Ascending aorta (tissue), 2 donors: ENCODE measurements at regions not wholly inside any gene's neighbourhood (a gene's known extent, or its start where the extent isn't known, plus 50 kb on each side); places are given as distances from the start of the nearest gene placed in this dataset.

ENCODE experiments used
- DNase-seq, 2 donors: peaks; one replicate each; pipeline ENCODE4 v3.0.0-alpha.2; 2019; ENCODE audit warnings: low spot score in 2 of 2
- H3K27ac ChIP-seq, 2 donors: fragments of 200-600 bp; sonication (generic); one replicate each; pipeline ENCODE4 v1.5.1; 2016 to 2017; ENCODE audit warnings: mild to moderate bottlenecking in 1 of 2
- H3K27me3 ChIP-seq: fragments of 200-600 bp; sonication (generic); one replicate; pipeline ENCODE4 v1.5.1; 2017
- H3K36me3 ChIP-seq, 2 donors: fragments of 200-600 bp; sonication (generic); one replicate each; pipeline ENCODE4 v1.5.1; 2016
- H3K4me1 ChIP-seq, 2 donors: fragments of 200-600 bp; sonication (generic); one replicate each; pipeline ENCODE4 v1.5.1; 2016 to 2017; ENCODE audit warnings: mild to moderate bottlenecking in 1 of 2
- H3K4me3 ChIP-seq, 2 donors: fragments of 200-600 bp; sonication (generic); one replicate each; pipeline ENCODE4 v1.5.1; 2016 to 2017; ENCODE audit warnings: mild to moderate bottlenecking in 1 of 2
- H3K9me3 ChIP-seq, 2 donors: fragments of 200-600 bp; sonication (generic); one replicate each; pipeline ENCODE4 v1.5.1; 2016
- CTCF ChIP-seq, 3 experiments: fragments of 200-600 bp in 2 of 3; fragments of 450-650 bp in 1 of 3; sonication (generic) in 2 of 3; IDR thresholded peaks; one replicate each; pipeline ENCODE4 v1.5.1; 2016 to 2019; ENCODE audit warnings: antibody characterized with exemption in 3 of 3, mild to moderate bottlenecking in 1 of 3, moderate library complexity in 1 of 3
- intact Hi-C: fragments of 100-400 bp; cut with DNase I; formaldehyde crosslinking; loops from one replicate; pipeline ENCODE4 v1.15.1; 2023

- no peak for DNase-seq
- no peaks in the 10 kb centered on the region for H3K9me3 ChIP-seq
- intact Hi-C loops, result loop anchor here (10.0 kb wide), 1 partner anchor 265 kb away; no protein-coding TSS in a partner anchor
- no peak overlapping the region for H3K4me3 ChIP-seq
- no peaks in the 10 kb centered on the region for H3K36me3 ChIP-seq
- no peaks in the 10 kb centered on the region for H3K27me3 ChIP-seq
- H3K27ac ChIP-seq, result no peak overlapping the region
- no peak for TF ChIP-seq CTCF (IDR thresholded peaks at IDR 0.05)
- no peaks in the 10 kb centered on the region for H3K4me1 ChIP-seq
Observed at GRCh38 chr2:223460209-223460608, 142.0 kb downstream of the SCG2 start.

- Histone ChIP-seq H3K36me3 (no peaks in the 10 kb centered on the region), H3K27ac (no peak overlapping the region), H3K9me3 (no peaks in the 10 kb centered on the region), H3K27me3 (no peaks in the 10 kb centered on the region), H3K4me3 (no peak overlapping the region), H3K4me1 (peaks cover 0 to 3% of the 10 kb centered on the region in 2 donors)
- intact Hi-C loops, result loop anchor here (10.0 kb wide), 1 partner anchor 264 kb away; no protein-coding TSS in a partner anchor
- no peak for TF ChIP-seq CTCF (IDR thresholded peaks at IDR 0.05)
- no peak for DNase-seq
Observed at GRCh38 chr2:223460774-223461211, 141.4 kb downstream of the SCG2 start.

DNA sequence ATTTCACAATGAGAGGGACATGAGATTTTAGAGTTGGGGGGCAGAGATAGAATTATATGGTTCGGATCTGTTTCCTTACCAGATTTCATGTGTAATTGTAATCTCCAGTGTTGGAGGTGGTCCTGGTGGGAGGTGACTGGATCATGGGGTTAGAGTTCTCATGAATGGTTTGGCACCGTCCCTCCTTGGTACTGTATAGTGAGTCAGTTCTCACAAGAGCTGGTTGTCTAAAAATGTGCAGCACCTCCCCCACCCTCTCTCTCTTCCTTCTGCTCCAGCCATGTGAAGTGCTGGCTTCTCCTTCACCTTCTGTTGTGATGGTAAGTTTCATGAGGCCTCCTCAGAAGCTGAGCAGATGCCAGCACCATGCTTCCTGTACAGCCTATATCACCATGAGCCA is 138.1 kb downstream of the SCG2 start:
- no peaks in the 10 kb centered on the region for H3K27me3 ChIP-seq
- intact Hi-C loops, result loop anchor here (2.0 to 10.0 kb wide), 2 partner anchors 149 to 261 kb away; no protein-coding TSS in a partner anchor
- H3K4me3 ChIP-seq, result no peak overlapping the region
- H3K36me3 ChIP-seq, result no peaks in the 10 kb centered on the region
- no peak for TF ChIP-seq CTCF (IDR thresholded peaks at IDR 0.05)
- DNase-seq, result no peak
- H3K27ac ChIP-seq, result no peak overlapping the region
- no peaks in the 10 kb centered on the region for H3K9me3 ChIP-seq
- H3K4me1 ChIP-seq, result peaks cover 0 to 8% of the 10 kb centered on the region in 2 donors

GRCh38 chr2:223465793-223466192 is 136.4 kb downstream of the SCG2 start:
- Histone ChIP-seq H3K9me3 (no peaks in the 10 kb centered on the region), H3K4me1 (peaks cover 0 to 8% of the 10 kb centered on the region in 2 donors), H3K36me3 (no peaks in the 10 kb centered on the region), H3K27ac (peak overlapping the region in 1 of 2 donors; percentile 69), H3K4me3 (no peak overlapping the region), H3K27me3 (no peaks in the 10 kb centered on the region)
- peak; percentile 69 to 97 for DNase-seq
- TF ChIP-seq CTCF (IDR thresholded peaks at IDR 0.05), result no peak
- intact Hi-C loops, result loop anchor here (2.0 to 10.0 kb wide), 6 partner anchors 147 to 493 kb away; partner anchors contain the start of gene KCNE4

DNA sequence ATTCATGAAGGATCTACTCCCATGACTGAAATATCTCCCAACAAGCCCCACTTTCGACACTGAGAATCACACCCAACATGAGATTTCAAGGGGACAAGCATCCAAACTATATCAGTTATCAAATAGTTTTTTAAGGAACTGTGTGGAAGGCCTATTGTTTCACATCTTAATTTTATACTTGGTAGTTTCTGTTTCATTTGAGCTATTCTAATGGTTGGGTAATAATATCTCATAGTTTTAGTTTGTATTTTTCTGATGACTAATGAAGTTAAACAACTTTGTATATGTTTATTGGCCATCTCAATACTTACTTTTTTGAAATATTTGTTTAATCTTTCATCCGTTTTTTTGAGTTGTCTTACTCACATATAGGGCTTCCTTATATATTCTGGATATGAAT is 135.0 kb downstream of the SCG2 start:
- no peak for TF ChIP-seq CTCF (IDR thresholded peaks at IDR 0.05)
- Histone ChIP-seq H3K27ac (peak overlapping the region in 1 of 2 donors; percentile 17), H3K36me3 (no peaks in the 10 kb centered on the region), H3K4me1 (peaks cover 0 to 8% of the 10 kb centered on the region in 2 donors), H3K9me3 (no peaks in the 10 kb centered on the region), H3K27me3 (no peaks in the 10 kb centered on the region), H3K4me3 (no peak overlapping the region)
- no peak for DNase-seq
- intact Hi-C loops, result loop anchor here (5.0 to 10.0 kb wide), 5 partner anchors 258 to 495 kb away; partner anchors contain the start of gene KCNE4
